Esophagus muscularis mucosa (tissue), 4 donors: ENCODE measurements at regions not wholly inside any gene's neighbourhood (a gene's known extent, or its start where the extent isn't known, plus 50 kb on each side); places are given as distances from the start of the nearest gene placed in this dataset.

ENCODE experiments used
- DNase-seq: peaks from one replicate; pipeline ENCODE4 v3.0.0-alpha.2; 2017; ENCODE audit errors: extremely low spot score
- H3K27ac ChIP-seq, 4 donors: fragments of 200-600 bp; sonication (generic); replicated peaks in 1 of 4; 1 replicate in 3 of 4; 2 replicates in 1 of 4; pipeline ENCODE4 v1.5.1; 2016 to 2019; ENCODE audit warnings: mild to moderate bottlenecking in 1 of 4
- H3K27me3 ChIP-seq, 4 donors: fragments of 200-600 bp; sonication (generic); one replicate each; pipeline versions ENCODE4 v1.5.1 to v1.6.0; 2016 to 2019
- H3K36me3 ChIP-seq, 4 donors: fragments of 200-600 bp; sonication (generic); one replicate each; pipeline ENCODE4 v1.5.1; 2016 to 2019
- H3K4me1 ChIP-seq, 4 donors: fragments of 200-600 bp; sonication (generic); one replicate each; pipeline ENCODE4 v1.5.1; 2016 to 2019
- H3K4me3 ChIP-seq, 4 donors: fragments of 200-600 bp; sonication (generic); 1 replicate in 2 of 4; 2 replicates in 2 of 4; pipeline ENCODE4 v1.5.1; 2016 to 2019; ENCODE audit warnings: mild to moderate bottlenecking in 4 of 4, moderate library complexity in 1 of 4
- H3K9me3 ChIP-seq, 4 donors: fragments of 200-600 bp; sonication (generic); 1 replicate in 3 of 4; 2 replicates in 1 of 4; pipeline ENCODE4 v1.5.1; 2016 to 2019
- CTCF ChIP-seq, 3 experiments: fragments of 200-600 bp in 2 of 3; fragments of 450-650 bp in 1 of 3; sonication (generic) in 2 of 3; IDR thresholded peaks; one replicate each; pipeline ENCODE4 v1.5.1; 2017 to 2019; ENCODE audit warnings: antibody characterized with exemption in 3 of 3, mild to moderate bottlenecking in 2 of 3, moderate library complexity in 1 of 3
- EP300 ChIP-seq: sonication (generic); formaldehyde crosslinking; IDR thresholded peaks from one replicate; pipeline ENCODE4 v1.6.1; 2017; ENCODE audit warnings: antibody characterized with exemption
- POLR2A ChIP-seq: fragments of 450-650 bp; IDR thresholded peaks from one replicate; pipeline ENCODE4 v1.6.1; 2017; ENCODE audit warnings: antibody characterized with exemption, moderate library complexity, mild to moderate bottlenecking, low read depth
- POLR2AphosphoS5 ChIP-seq, 2 donors: sonication (generic); formaldehyde crosslinking; IDR thresholded peaks; one replicate each; pipeline ENCODE4 v1.6.1; 2017; ENCODE audit warnings: antibody characterized with exemption in 2 of 2
- WGBS: methylation state at CpG from one replicate; pipeline ENCODE4 v1.1.5; 2018; 5-methylcytosine and 5-hydroxymethylcytosine counted together
- intact Hi-C: fragments of 100-400 bp; cut with DNase I; formaldehyde crosslinking; loops from one replicate; pipeline ENCODE4 v1.15.1; 2023

GRCh38 chr2:129009555-129010146 lies 691.0 kb upstream of the HS6ST1 start:
- no peak for DNase-seq
- no peak overlapping the region for H3K4me3 ChIP-seq
- 82% methylated on average over 8 of the region's 11 CpGs for WGBS
- H3K27ac ChIP-seq = no peak overlapping the region
- no peaks in the 10 kb centered on the region for H3K36me3 ChIP-seq
- H3K9me3 ChIP-seq = no peaks in the 10 kb centered on the region
- no peaks in the 10 kb centered on the region for H3K27me3 ChIP-seq
- intact Hi-C loops = no loop called here
- no peak for TF ChIP-seq POLR2A
- no peak for TF ChIP-seq CTCF (IDR thresholded peaks at IDR 0.05)
- no peak for TF ChIP-seq POLR2AphosphoS5 (IDR thresholded peaks at IDR 0.05)
- no peak for TF ChIP-seq EP300
- H3K4me1 ChIP-seq = no peaks in the 10 kb centered on the region

GRCh38 chr2:129010262-129010661 lies 691.6 kb upstream of the HS6ST1 start:
- no peaks in the 10 kb centered on the region for H3K9me3 ChIP-seq
- no peak overlapping the region for H3K27ac ChIP-seq
- TF ChIP-seq EP300 (no peak), POLR2A (no peak), CTCF (IDR thresholded peaks at IDR 0.05) (no peak), POLR2AphosphoS5 (IDR thresholded peaks at IDR 0.05) (no peak)
- no peaks in the 10 kb centered on the region for H3K4me1 ChIP-seq
- H3K27me3 ChIP-seq = no peaks in the 10 kb centered on the region
- H3K36me3 ChIP-seq = no peaks in the 10 kb centered on the region
- peak; percentile 91 for DNase-seq
- intact Hi-C loops = no loop called here
- H3K4me3 ChIP-seq = no peak overlapping the region
- 70% methylated on average over 5 of the region's 5 CpGs for WGBS

- Histone ChIP-seq H3K36me3 (no peaks in the 10 kb centered on the region), H3K4me3 (no peak overlapping the region), H3K4me1 (no peaks in the 10 kb centered on the region), H3K27me3 (no peaks in the 10 kb centered on the region), H3K9me3 (no peaks in the 10 kb centered on the region), H3K27ac (no peak overlapping the region)
- peak; percentile 86 for DNase-seq
- intact Hi-C loops = no loop called here
- no peak for TF ChIP-seq CTCF (IDR thresholded peaks at IDR 0.05)
- TF ChIP-seq EP300 = no peak
- no peak for TF ChIP-seq POLR2A
- TF ChIP-seq POLR2AphosphoS5 (IDR thresholded peaks at IDR 0.05) = no peak
- 73% methylated on average over 9 of the region's 9 CpGs for WGBS
Observed at GRCh38 chr2:129011466-129012061, 692.9 kb upstream of the HS6ST1 start.

- no peaks in the 10 kb centered on the region for H3K36me3 ChIP-seq
- no peak overlapping the region for H3K4me3 ChIP-seq
- no peaks in the 10 kb centered on the region for H3K27me3 ChIP-seq
- peak; percentile 81 for DNase-seq
- 75% methylated on average over 2 of the region's 2 CpGs for WGBS
- H3K4me1 ChIP-seq = no peaks in the 10 kb centered on the region
- H3K27ac ChIP-seq = no peak overlapping the region
- H3K9me3 ChIP-seq = no peaks in the 10 kb centered on the region
- intact Hi-C loops = no loop called here
- no peak for TF ChIP-seq POLR2AphosphoS5 (IDR thresholded peaks at IDR 0.05)
- no peak for TF ChIP-seq EP300
- no peak for TF ChIP-seq CTCF (IDR thresholded peaks at IDR 0.05)
- TF ChIP-seq POLR2A = no peak
Observed at GRCh38 chr2:129014432-129014831, 695.8 kb upstream of the HS6ST1 start.
